ENCODE measurements at regions not wholly inside any gene's neighbourhood (a gene's known extent, or its start where the extent isn't known, plus 50 kb on each side); places are given as distances from the start of the nearest gene placed in this dataset.
"Not testable (repeated sequence)": the region's sequence is repeated elsewhere in the genome, so short reads cannot be mapped to it uniquely, and the experiment has no call there.

- DNase-seq (ENCODE audit: low read depth), result no peak
These were observed 53.1 kb upstream of the BEND4 start for GRCh38 chr4:42205541-42205940.

DNA sequence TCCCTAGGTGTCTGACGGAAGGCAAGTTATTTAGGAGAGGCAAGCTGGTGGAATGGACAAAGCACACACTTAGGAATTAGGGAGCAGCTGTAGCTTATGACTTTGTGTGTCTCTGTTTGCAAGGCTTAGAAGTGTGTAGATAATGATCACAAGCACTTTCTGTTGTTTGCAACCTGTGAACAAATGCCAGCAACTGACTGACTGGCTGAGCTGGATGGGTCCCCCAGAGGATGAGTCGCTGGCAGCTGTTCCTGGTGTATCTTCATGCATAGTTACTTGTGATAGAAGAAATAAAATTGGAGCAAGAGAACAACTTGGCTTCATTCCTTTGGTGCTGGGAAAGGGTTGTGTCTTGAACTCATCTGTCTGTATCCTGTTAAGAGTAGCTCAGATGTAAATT lies 64.2 kb upstream of the BEND4 start:
- no peak for DNase-seq (ENCODE audit: low read depth)

- no peak for DNase-seq (ENCODE audit: low read depth)
These were observed 72.8 kb upstream of the BEND4 start for GRCh38 chr4:42225286-42225685.

GRCh38 chr4:42234817-42235216 lies 82.4 kb upstream of the BEND4 start:
- DNase-seq (ENCODE audit: low read depth), result no peak

GRCh38 chr4:42235304-42236021 lies 83.0 kb upstream of the BEND4 start:
- DNase-seq (ENCODE audit: low read depth), result no peak

- no peak for DNase-seq (ENCODE audit: low read depth)
These were observed 84.6 kb upstream of the BEND4 start for GRCh38 chr4:42237010-42237409.

- DNase-seq (ENCODE audit: low read depth), result no peak
These were observed 85.0 kb upstream of the BEND4 start for GRCh38 chr4:42237451-42237850.

DNA sequence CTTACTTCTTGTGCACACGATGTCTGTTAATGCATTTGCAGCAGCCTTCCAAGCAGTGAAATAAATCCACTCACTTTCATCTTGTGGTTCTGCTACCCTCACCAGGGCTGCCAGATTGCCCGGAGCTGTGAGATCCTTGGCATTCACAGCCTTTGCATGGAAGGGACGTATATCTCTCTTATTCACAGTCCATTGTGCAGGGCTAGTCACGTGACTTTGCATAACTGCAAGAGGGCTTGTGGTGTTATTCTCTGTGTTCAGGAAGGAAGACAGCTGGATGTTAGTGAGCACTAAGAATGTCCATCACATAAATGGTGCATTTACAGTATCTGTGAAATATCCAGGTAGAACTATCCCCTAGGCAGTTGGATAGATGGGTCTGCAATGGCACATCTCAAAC lies 96.5 kb upstream of the BEND4 start:
- DNase-seq (ENCODE audit: low read depth), result no peak

DNA sequence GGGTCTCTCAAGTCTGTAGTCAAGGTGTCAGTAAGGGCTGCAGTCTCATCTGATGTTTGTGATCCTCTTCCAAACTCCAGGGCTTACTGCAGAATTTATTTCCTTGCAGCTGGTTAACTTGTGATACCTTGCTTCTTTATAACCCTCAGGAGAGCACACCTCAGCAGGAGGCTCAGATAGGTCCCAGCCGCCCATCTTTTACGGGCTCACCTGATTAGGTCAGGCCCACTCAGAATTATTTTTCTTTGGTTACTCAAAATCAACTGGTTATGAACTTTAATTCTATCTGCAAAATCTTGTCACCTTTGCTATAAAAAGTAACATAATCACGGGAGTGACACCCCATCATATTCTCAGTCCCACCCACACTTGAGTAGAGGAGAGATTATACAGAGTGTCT lies 99.9 kb upstream of the BEND4 start:
- DNase-seq (ENCODE audit: low read depth), result no peak

GRCh38 chr4:42257645-42258044 lies 105.2 kb upstream of the BEND4 start:
- not testable (repeated sequence) for DNase-seq (ENCODE audit: low read depth)

GRCh38 chr4:42262701-42263490 lies 110.4 kb upstream of the BEND4 start:
- no peak for DNase-seq (ENCODE audit: low read depth)

DNA sequence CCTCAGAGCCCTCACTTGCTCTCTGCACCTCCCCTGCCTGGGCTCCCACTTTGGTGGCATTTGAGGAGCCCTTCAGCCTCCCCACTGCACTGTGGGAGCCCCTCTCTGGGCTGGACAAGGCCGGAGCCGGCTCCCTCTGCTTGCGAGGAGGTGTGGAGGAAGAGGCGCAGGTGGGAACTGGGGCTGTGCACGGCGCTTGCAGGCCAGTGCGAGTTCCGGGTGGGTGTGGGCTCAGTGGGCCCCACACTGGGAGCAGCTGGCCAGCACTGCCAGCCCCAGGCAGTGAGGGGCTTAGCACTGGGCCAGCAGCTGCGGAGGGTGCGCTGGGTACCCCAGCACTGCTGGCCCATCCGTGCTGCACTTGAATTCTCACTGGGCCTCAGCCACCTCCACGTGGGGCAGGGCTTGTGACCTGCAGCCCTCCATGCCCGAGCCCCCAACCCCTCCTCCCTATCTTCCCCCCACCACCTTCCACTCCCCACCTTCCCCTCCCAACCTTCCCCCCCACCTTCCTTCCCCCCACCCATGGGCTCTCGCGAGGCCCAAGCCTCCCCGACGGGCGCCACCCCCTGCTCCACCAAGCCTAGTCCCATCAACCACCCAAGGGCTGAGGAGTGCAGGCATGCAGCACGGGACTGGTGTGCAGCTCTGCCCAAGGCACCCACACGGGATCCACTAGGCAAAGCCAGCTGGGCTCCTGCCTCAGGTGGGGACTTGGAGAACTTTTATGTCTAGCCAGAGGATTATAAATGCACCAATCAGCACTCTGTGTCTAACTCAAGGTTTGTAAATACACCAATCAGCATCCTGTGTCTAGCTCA lies 113.5 kb upstream of the BEND4 start:
- no peak for DNase-seq (ENCODE audit: low read depth)

- DNase-seq (ENCODE audit: low read depth), result no peak
These were observed 115.3 kb upstream of the BEND4 start for GRCh38 chr4:42267724-42268123.

GRCh38 chr4:42268824-42269223 lies 116.4 kb upstream of the BEND4 start:
- DNase-seq (ENCODE audit: low read depth), result no peak

- no peak for DNase-seq (ENCODE audit: low read depth)
These were observed 118.6 kb upstream of the BEND4 start for GRCh38 chr4:42271096-42271495.

DNA sequence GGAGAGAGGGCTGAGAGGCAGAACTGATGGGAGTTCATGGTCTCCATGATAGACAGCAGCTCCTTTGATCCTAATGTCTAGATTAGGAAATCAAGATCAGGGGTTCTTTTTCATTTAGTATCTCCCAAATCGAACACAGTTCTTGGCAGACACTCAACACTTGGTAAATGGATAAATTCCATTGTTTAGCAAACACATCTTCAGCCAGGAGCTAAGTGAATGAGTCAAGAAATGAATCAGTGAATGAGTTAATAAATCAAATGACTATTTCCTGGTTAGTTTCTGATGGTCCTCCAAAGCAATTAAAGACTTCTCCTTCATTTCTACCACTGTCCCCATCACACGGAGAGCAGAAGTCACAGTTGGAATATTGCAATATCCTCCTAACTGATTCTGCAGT lies 120.0 kb upstream of the SHISA3 start:
- DNase-seq (ENCODE audit: low read depth), result no peak

DNA sequence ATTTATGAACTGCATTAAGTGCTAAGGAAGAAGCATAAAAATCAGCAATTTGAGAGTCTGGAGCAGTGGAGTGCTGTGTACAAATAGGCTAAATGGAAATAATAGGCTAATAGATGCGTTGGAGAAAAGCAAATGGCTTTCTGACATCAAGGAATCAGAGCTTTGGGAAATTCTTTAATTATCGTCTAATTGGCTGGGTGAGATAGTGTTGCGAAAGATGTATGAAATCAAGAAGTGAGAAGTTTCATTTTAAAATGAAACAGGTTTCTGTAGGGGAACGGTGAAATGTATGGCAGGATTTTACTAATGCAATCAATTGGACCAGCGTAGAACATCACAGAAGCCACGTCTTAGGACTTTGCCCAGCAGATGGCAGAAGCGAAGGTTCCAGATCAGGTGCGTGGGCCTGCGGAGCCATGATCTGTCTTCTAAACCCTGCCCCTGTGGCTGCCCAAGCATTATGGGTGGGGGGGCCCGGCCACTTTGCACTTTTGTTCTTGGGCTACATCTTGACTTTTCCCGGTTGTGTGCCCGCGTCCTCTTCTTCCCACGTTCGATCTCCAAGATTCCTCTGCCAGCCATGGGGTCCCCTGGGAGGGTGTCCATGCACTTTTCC lies 118.5 kb upstream of the SHISA3 start:
- DNase-seq (ENCODE audit: low read depth), result no peak

DNA sequence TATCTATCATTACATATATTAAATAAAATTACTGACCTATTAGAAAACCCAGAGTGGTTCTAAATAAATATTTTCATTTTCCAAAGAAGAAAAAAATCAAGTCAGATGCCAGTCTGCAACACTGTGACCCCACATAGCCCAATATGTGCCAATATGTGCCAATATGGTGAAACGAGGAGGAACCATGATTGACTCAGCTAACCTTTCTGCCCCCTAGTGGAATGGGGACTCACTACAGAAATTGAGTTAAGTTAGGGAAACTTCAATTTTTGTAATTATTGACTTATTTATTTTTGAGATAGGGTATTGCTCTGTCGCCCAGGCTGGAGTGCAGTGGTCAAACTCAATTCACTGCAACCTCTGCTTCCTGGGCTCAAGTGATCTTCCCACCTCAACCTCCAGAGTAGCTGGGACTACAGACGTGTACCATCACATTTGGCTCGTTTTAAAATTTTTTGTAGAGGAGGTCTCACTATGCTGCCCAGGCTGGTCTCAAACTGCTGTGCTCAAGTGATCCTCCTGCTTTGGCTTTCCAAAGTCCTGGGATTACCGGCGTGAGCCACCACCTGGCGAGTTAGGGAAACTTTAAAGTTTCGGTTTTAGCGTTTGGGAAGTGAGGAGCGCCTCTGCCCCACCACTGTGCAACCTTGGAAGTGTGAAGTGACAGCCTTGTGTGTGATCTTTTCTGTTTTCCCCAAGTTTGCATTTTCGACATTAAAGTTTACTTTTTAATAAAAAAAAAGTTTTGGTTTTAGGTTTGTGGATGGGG lies 116.8 kb upstream of the SHISA3 start:
- DNase-seq (ENCODE audit: low read depth), result no peak

DNA sequence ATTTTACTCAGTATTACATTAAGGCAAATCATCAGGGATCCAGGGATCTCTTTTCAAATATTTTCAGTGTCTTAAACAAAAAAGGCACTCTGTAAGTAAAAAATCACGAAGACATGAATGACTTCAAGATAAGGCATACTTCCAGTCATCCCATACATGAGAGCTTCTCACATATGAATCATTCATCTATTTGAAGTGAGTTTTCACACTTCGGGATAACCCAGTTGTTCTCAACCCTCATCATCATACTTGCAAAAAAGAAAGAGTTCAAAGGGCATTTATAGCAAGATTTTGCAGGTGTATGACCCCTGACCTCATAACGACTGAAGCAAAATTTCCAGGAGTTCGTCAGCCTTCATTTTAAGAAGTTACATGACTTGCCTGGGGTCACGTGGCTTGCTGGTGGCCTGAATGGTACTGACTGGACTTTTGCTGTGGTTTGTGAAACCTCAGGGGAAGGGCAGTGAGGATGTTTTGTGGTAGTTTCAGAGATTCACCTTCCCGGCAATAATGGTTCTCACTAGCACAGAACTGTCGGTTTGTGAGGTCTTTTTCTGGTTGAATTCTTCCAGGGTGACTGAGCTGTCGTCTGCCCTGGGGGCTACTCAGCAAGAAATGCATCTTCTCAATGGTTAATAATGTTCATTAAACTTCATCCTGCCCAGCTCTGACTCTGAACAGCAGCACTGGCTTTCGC lies 115.8 kb upstream of the SHISA3 start:
- no peak for DNase-seq (ENCODE audit: low read depth)

- DNase-seq (ENCODE audit: low read depth), result peak; percentile 32
These were observed 115.0 kb upstream of the SHISA3 start for GRCh38 chr4:42282081-42282901.

All from GM04504 (cell line).